ENCODE measurements at regions not wholly inside any gene's neighbourhood (a gene's known extent, or its start where the extent isn't known, plus 50 kb on each side); places are given as distances from the start of the nearest gene placed in this dataset.
"Not testable (repeated sequence)": the region's sequence is repeated elsewhere in the genome, so short reads cannot be mapped to it uniquely, and the experiment has no call there.

GRCh38 chr11:23778971-23779370, 717.9 kb upstream of the LUZP2 start:
- WGBS, 2 donors: 61 to 65% methylated on average over 1 of the region's 1 CpG
- no peak for DNase-seq
- intact Hi-C loops (cut with DNase I): no loop called here

GRCh38 chr11:23780231-23780630, 716.6 kb upstream of the LUZP2 start:
- TF ChIP-seq POLR2A (IDR thresholded peaks at IDR 0.05): no peak
- TF ChIP-seq CTCF (IDR thresholded peaks at IDR 0.05): no peak
- Histone ChIP-seq H3K4me1 (no peaks in the 10 kb centered on the region), H3K27ac (no peak overlapping the region), H3K27me3 (no peaks in the 10 kb centered on the region), H3K9me3 (no peaks in the 10 kb centered on the region), H3K4me3 (no peak overlapping the region), H3K36me3 (no peaks in the 10 kb centered on the region)
- no peak for DNase-seq
- intact Hi-C loops (cut with DNase I): no loop called here

More at GRCh38 chr11:23778971-23779370, 717.9 kb upstream of the LUZP2 start:
- no peak overlapping the region for H3K27ac ChIP-seq
- H3K27me3 ChIP-seq: no peaks in the 10 kb centered on the region
- H3K4me1 ChIP-seq: peaks cover 0 to 2% (median 0%) of the 10 kb centered on the region in 3 donors
- H3K36me3 ChIP-seq: no peaks in the 10 kb centered on the region
- TF ChIP-seq CTCF (IDR thresholded peaks at IDR 0.05) (no peak), POLR2A (IDR thresholded peaks at IDR 0.05) (no peak)
- H3K9me3 ChIP-seq: no peaks in the 10 kb centered on the region
- H3K4me3 ChIP-seq: no peak overlapping the region

- WGBS, 2 donors: 62 to 66% methylated on average over 4 of the region's 4 CpGs
- TF ChIP-seq CTCF (IDR thresholded peaks at IDR 0.05): no peak
- no peak for TF ChIP-seq POLR2A (IDR thresholded peaks at IDR 0.05)
- H3K4me1 ChIP-seq: no peaks in the 10 kb centered on the region
- H3K4me3 ChIP-seq: no peak overlapping the region
- intact Hi-C loops (cut with DNase I): no loop called here
- no peak overlapping the region for H3K27ac ChIP-seq
- no peak for DNase-seq
- no peaks in the 10 kb centered on the region for H3K27me3 ChIP-seq
- no peaks in the 10 kb centered on the region for H3K9me3 ChIP-seq
- H3K36me3 ChIP-seq: no peaks in the 10 kb centered on the region
These were observed 714.9 kb upstream of the LUZP2 start for GRCh38 chr11:23781803-23782560.

GRCh38 chr11:23786974-23787373, 709.9 kb upstream of the LUZP2 start:
- H3K4me3 ChIP-seq; H3K4me1 ChIP-seq; DNase-seq; intact Hi-C loops (cut with DNase I); H3K9me3 ChIP-seq; H3K27me3 ChIP-seq; H3K27ac ChIP-seq; H3K36me3 ChIP-seq: not testable (repeated sequence)
- WGBS, 2 donors: 22 to 50% methylated on average over 1 of the region's 1 CpG

- 47 to 56% methylated on average over 5 of the region's 5 CpGs for WGBS, 2 donors
- no peaks in the 10 kb centered on the region for H3K36me3 ChIP-seq
- H3K4me1 ChIP-seq: no peaks in the 10 kb centered on the region
- no peaks in the 10 kb centered on the region for H3K27me3 ChIP-seq
- DNase-seq: no peak
- no peaks in the 10 kb centered on the region for H3K9me3 ChIP-seq
- H3K4me3 ChIP-seq: no peak overlapping the region
- TF ChIP-seq CTCF (IDR thresholded peaks at IDR 0.05) (no peak), POLR2A (IDR thresholded peaks at IDR 0.05) (no peak)
- intact Hi-C loops (cut with DNase I): no loop called here
- no peak overlapping the region for H3K27ac ChIP-seq
These were observed 707.5 kb upstream of the LUZP2 start for GRCh38 chr11:23789200-23789853.

All from esophagus squamous epithelium (tissue), 5 donors.